ENCODE measurements at regions not wholly inside any gene's neighbourhood (a gene's known extent, or its start where the extent isn't known, plus 50 kb on each side); places are given as distances from the start of the nearest gene placed in this dataset.

DNA sequence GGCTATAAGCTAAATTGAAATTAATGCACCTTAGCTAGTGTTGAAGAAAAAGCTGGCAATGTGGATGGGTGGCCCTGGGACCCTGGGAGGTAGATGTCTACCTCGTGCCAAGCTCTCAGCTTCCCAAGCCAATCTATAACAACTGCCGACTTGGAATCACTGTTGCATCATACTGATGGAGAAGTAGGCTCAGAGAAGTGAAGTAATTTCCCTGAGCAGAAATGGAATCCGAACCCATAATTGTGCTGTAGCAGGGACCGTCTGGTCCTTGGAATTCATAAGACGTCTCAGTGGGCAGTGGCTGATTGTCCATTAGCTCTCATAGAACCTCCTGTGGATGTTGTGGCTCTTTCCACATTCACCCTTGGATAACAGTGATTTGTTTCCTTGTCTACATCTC lies 196.6 kb downstream of the RAB11FIP4 start:
- TF ChIP-seq, protein P1, sequence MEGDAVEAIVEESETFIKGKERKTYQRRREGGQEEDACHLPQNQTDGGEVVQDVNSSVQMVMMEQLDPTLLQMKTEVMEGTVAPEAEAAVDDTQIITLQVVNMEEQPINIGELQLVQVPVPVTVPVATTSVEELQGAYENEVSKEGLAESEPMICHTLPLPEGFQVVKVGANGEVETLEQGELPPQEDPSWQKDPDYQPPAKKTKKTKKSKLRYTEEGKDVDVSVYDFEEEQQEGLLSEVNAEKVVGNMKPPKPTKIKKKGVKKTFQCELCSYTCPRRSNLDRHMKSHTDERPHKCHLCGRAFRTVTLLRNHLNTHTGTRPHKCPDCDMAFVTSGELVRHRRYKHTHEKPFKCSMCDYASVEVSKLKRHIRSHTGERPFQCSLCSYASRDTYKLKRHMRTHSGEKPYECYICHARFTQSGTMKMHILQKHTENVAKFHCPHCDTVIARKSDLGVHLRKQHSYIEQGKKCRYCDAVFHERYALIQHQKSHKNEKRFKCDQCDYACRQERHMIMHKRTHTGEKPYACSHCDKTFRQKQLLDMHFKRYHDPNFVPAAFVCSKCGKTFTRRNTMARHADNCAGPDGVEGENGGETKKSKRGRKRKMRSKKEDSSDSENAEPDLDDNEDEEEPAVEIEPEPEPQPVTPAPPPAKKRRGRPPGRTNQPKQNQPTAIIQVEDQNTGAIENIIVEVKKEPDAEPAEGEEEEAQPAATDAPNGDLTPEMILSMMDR (IDR thresholded peaks at IDR 0.05): no peak
- no peak for TF ChIP-seq POLR2A (IDR thresholded peaks at IDR 0.05)
